HG03442 (cell line): ENCODE measurements at regions not wholly inside any gene's neighbourhood (a gene's known extent, or its start where the extent isn't known, plus 50 kb on each side); places are given as distances from the start of the nearest gene placed in this dataset.
"Not testable (repeated sequence)": the region's sequence is repeated elsewhere in the genome, so short reads cannot be mapped to it uniquely, and the experiment has no call there.

ENCODE experiments used
- ATAC-seq: cut with Tn5 transposase; IDR thresholded peaks from one replicate; pipeline ENCODE4 v1.9.1; 2021; ENCODE audit warnings: mild to moderate bottlenecking, moderate library complexity; ENCODE audit not compliant: unreplicated experiment

- no peak for ATAC-seq
Measured at GRCh38 chr6:907928-908327, 215.0 kb upstream of the EXOC2 start.

- no peak for ATAC-seq
Measured at GRCh38 chr6:906920-907319, 214.0 kb upstream of the EXOC2 start.

- ATAC-seq: no peak
Measured at GRCh38 chr6:905556-905955, 212.6 kb upstream of the EXOC2 start.

- ATAC-seq: no peak
Measured at GRCh38 chr6:904994-905393, 212.1 kb upstream of the EXOC2 start.

GRCh38 chr6:903761-904160 is 210.8 kb upstream of the EXOC2 start:
- ATAC-seq: no peak

GRCh38 chr6:901696-902460 is 208.9 kb upstream of the EXOC2 start:
- no peak for ATAC-seq

GRCh38 chr6:900716-901605 is 208.0 kb upstream of the EXOC2 start:
- ATAC-seq: no peak

GRCh38 chr6:897528-898207 is 204.7 kb upstream of the EXOC2 start:
- ATAC-seq: no peak

GRCh38 chr6:894274-894673 is 201.3 kb upstream of the EXOC2 start:
- ATAC-seq: no peak

- ATAC-seq: no peak
Measured at GRCh38 chr6:890995-891394, 198.1 kb upstream of the EXOC2 start.

GRCh38 chr6:890201-890600 is 197.3 kb upstream of the EXOC2 start:
- no peak for ATAC-seq

GRCh38 chr6:887583-888235 is 194.8 kb upstream of the EXOC2 start:
- no peak for ATAC-seq

GRCh38 chr6:886116-886515 is 193.2 kb upstream of the EXOC2 start:
- ATAC-seq: not testable (repeated sequence)

GRCh38 chr6:885051-885590 is 192.2 kb upstream of the EXOC2 start:
- no peak for ATAC-seq

GRCh38 chr6:884570-884969 is 191.6 kb upstream of the EXOC2 start:
- no peak for ATAC-seq

- ATAC-seq: no peak
Measured at GRCh38 chr6:882084-882598, 189.2 kb upstream of the EXOC2 start.

GRCh38 chr6:878179-878578 is 185.2 kb upstream of the EXOC2 start:
- ATAC-seq: no peak

- ATAC-seq: no peak
Measured at GRCh38 chr6:875012-875411, 182.1 kb upstream of the EXOC2 start.

GRCh38 chr6:872570-873125 is 179.7 kb upstream of the EXOC2 start:
- ATAC-seq: no peak

GRCh38 chr6:871503-871902 is 178.6 kb upstream of the EXOC2 start:
- no peak for ATAC-seq
